WERI-Rb-1 (cell line): ENCODE measurements at regions not wholly inside any gene's neighbourhood (a gene's known extent, or its start where the extent isn't known, plus 50 kb on each side); places are given as distances from the start of the nearest gene placed in this dataset.

Experiments used
- DNase-seq: peaks from one replicate; pipeline ENCODE4 v3.0.0-alpha.2; 2020
- H3K27ac ChIP-seq: fragments of 250-450 bp; sonication (Bioruptor Pico); 2 replicates; pipeline ENCODE4 v1.5.1; 2020; ENCODE audit warnings: mild to moderate bottlenecking, moderate library complexity
- H3K27me3 ChIP-seq: fragments of 250-450 bp; sonication (Bioruptor Pico); 2 replicates; pipeline ENCODE4 v1.5.1; 2021; ENCODE audit warnings: mild to moderate bottlenecking, low read depth, moderate library complexity; ENCODE audit not compliant: insufficient read depth, severe bottlenecking
- H3K36me3 ChIP-seq: fragments of 250-450 bp; sonication (Bioruptor Pico); 2 replicates; pipeline ENCODE4 v1.5.1; 2020; ENCODE audit warnings: mild to moderate bottlenecking, moderate library complexity
- H3K4me3 ChIP-seq: 2 replicates; pipeline ENCODE4 v1.5.1; 2011; ENCODE audit warnings: low read depth, mild to moderate bottlenecking, control low read depth, low read length
- H3K9me3 ChIP-seq: fragments of 250-450 bp; sonication (Bioruptor Pico); 2 replicates; pipeline ENCODE4 v1.5.1; 2021; ENCODE audit warnings: mild to moderate bottlenecking, moderate library complexity; ENCODE audit not compliant: severe bottlenecking
- TF ChIP-seq, protein P1 (sequence below): IDR thresholded peaks from 2 replicates; pipeline ENCODE4 v1.5.1; 2011; ENCODE audit warnings: low read depth, mild to moderate bottlenecking, control low read depth, inconsistent platforms, low read length

DNA sequence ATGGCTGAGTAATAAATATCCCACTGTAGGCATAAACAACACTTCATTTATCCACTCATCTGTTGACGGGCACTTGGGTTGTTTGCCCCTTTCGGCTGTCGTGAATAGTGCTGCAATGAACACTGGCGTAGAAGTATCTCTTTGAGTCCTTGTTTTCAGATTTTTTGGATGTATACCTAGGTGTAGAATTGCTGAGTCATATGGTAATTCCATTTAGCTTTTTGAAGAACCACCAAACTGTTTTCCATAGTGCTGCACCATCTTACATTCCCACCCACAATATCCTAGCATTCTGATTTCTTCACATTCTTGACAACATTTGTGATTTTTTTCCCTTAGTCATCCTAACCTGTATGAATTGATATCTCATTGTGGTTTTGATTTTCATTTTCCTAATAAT, 109.0 kb downstream of the NXNL2 start:
- Histone ChIP-seq H3K4me3 (no peak overlapping the region), H3K27me3 (no peaks in the 10 kb centered on the region), H3K27ac (no peak overlapping the region), H3K36me3 (no peaks in the 10 kb centered on the region), H3K9me3 (peaks cover 1% of the 10 kb centered on the region)
- no peak for DNase-seq
- TF ChIP-seq, protein P1, sequence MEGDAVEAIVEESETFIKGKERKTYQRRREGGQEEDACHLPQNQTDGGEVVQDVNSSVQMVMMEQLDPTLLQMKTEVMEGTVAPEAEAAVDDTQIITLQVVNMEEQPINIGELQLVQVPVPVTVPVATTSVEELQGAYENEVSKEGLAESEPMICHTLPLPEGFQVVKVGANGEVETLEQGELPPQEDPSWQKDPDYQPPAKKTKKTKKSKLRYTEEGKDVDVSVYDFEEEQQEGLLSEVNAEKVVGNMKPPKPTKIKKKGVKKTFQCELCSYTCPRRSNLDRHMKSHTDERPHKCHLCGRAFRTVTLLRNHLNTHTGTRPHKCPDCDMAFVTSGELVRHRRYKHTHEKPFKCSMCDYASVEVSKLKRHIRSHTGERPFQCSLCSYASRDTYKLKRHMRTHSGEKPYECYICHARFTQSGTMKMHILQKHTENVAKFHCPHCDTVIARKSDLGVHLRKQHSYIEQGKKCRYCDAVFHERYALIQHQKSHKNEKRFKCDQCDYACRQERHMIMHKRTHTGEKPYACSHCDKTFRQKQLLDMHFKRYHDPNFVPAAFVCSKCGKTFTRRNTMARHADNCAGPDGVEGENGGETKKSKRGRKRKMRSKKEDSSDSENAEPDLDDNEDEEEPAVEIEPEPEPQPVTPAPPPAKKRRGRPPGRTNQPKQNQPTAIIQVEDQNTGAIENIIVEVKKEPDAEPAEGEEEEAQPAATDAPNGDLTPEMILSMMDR = no peak

DNA sequence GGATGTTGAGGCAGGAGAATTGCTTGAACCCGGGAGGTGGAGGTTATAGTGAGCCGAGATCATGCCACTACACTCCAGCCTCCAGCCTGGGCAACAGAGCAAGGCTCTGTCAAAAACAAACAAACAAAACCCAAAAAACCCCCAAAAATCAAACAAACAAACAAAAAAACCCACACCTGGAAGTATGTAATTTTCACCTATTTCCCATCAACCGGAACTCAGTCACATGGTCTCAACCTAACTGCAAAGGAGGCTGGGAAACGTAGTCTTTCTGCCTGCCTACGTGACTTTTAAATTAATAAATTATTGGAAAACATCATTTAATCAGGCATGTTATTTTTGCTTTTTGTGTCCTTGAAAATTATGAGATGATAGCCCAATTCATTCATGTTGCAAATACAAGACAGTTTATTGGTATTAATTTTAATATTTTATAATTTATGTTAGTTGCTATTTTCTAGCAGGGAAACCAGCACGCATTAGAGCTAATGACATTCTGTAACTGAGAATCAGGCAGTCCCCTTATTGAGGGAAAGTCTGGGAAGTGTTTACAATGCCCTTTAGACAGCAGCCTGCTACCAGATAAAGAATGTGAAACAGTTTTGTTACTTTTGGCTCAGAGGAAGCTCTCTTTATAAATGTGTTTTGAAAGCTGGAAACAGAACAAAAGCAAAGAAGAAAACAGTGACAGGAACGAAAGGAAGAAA, 110.3 kb downstream of the NXNL2 start:
- peaks cover 2% of the 10 kb centered on the region for H3K9me3 ChIP-seq
- DNase-seq = no peak
- TF ChIP-seq, protein P1 = no peak
- H3K36me3 ChIP-seq = no peaks in the 10 kb centered on the region
- H3K27me3 ChIP-seq = no peaks in the 10 kb centered on the region
- no peak overlapping the region for H3K4me3 ChIP-seq
- no peak overlapping the region for H3K27ac ChIP-seq

DNA sequence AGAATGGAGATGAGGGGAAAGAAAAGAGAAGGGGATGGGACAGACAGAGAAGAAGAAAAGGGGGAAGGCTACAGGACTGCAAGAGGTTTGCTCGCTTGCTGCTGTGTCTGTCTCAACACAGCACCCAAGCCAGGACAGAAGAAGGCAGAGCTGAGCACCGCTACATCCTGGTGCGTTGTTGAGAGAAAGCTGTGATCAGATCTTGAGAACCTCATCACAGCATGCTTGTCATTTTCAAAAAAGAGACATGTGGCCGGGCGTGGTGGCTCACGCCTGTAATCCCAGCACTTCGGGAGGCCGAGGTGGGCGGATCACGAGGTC, 110.9 kb downstream of the NXNL2 start:
- no peak overlapping the region for H3K27ac ChIP-seq
- TF ChIP-seq, protein P1 = no peak
- DNase-seq = no peak
- no peak overlapping the region for H3K4me3 ChIP-seq
- H3K27me3 ChIP-seq = no peaks in the 10 kb centered on the region
- peaks cover 2% of the 10 kb centered on the region for H3K9me3 ChIP-seq
- H3K36me3 ChIP-seq = no peaks in the 10 kb centered on the region

DNA sequence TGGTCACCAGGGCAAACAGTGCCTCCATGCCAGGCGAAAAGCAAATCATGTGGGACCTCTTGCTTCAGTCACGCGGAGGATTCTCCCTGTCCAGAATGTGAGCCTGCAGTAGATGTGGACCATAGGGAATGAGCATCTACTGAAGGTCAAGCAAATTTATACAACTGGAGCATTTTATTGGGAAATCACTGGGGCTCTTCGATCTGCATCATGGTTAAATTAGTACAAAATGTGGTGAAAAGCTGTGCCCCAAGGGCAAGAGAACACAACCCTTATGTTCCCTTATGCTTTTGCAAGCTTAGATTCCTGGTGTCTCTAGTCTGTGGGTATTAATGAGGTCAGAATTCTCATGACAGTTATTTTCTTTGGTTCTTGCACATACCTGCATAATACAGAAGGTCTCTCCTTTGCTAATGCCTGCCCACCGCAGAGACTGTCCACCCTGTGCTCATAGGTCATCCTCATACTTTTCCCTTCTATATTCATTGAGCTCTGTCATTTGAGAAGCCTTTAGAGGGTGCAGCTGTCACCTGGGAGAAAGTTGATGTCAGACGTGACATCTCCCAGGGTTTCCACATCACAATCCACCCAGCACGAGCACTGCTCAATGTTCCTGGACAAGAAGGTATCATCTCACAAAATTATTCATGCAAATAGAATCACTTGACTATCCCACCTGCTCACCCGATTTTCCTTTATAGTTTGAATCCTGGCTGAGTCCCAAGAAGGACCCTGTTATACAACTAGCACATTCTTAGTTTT, 111.7 kb downstream of the NXNL2 start:
- DNase-seq = no peak
- H3K36me3 ChIP-seq = no peaks in the 10 kb centered on the region
- H3K9me3 ChIP-seq = peaks cover 2% of the 10 kb centered on the region
- H3K27ac ChIP-seq = no peak overlapping the region
- H3K4me3 ChIP-seq = no peak overlapping the region
- no peaks in the 10 kb centered on the region for H3K27me3 ChIP-seq
- TF ChIP-seq, protein P1 = no peak

DNA sequence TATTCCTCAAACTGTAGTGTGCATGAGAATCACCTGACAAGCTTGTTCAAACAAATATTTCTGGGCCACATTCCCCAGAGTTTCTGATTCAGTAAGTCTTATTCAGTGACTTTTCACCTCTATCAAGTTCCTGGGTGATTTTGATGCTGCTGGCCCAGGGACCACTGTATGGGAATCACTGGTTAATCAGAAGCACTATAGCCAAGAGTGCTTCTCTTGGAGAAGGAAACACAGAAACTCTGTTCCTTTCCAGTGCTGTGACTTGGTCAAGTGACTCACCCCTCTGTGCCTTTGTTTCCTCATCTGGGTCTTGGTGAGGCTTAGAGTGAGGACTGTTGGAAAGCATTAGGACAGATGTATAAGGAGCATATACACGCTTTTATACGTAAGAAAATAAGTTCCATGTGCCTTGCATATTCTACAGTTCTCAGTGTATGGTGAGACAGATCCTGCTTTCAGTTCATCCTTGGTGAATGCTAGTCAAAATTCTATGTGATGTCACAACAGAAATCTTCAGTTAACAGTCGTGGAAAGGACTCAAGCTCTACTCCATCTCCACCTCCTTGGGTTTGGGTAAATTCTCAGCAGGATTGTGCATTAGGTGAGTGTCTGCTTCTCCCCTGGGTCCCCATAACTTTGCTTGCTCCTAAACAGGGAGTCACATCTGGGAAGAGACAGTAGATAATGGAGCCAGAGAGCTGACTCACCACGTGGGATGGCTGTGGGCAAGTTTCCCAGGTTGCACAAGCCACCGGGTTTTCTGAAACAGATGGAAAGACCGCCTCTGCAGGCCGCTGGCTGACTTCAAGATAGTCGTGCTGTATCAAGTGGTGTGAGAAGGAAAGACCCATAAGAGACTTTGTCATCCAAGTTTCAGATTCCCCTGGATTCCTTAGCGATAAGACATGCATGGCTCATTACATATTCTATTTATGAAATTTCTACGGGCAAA, 117.0 kb downstream of the NXNL2 start:
- TF ChIP-seq, protein P1 = no peak
- DNase-seq = no peak
- Histone ChIP-seq H3K9me3 (peaks cover 2% of the 10 kb centered on the region), H3K36me3 (no peaks in the 10 kb centered on the region), H3K4me3 (no peak overlapping the region), H3K27me3 (no peaks in the 10 kb centered on the region), H3K27ac (no peak overlapping the region)
